HCEC 1CT (cell line): ENCODE measurements at regions not wholly inside any gene's neighbourhood (a gene's known extent, or its start where the extent isn't known, plus 50 kb on each side); places are given as distances from the start of the nearest gene placed in this dataset.

ENCODE experiments used
- DNase-seq: peaks from one replicate; pipeline ENCODE4 v3.0.0-alpha.2; 2017

- no peak for DNase-seq
These were observed 240.6 kb downstream of the SNX13 start for GRCh38 chr7:17699696-17700095.

- DNase-seq, result no peak
These were observed 240.2 kb downstream of the SNX13 start for GRCh38 chr7:17700138-17700537.

GRCh38 chr7:17706275-17706674, 234.0 kb downstream of the SNX13 start:
- DNase-seq, result no peak

GRCh38 chr7:17706734-17707133, 233.6 kb downstream of the SNX13 start:
- peak; percentile 72 for DNase-seq

- DNase-seq, result no peak
These were observed 231.2 kb downstream of the SNX13 start for GRCh38 chr7:17709127-17709526.

GRCh38 chr7:17709599-17709998, 230.7 kb downstream of the SNX13 start:
- DNase-seq, result no peak

GRCh38 chr7:17710312-17710711, 230.0 kb downstream of the SNX13 start:
- DNase-seq, result no peak

GRCh38 chr7:17713584-17713983, 226.7 kb downstream of the SNX13 start:
- no peak for DNase-seq

- no peak for DNase-seq
These were observed 223.5 kb downstream of the SNX13 start for GRCh38 chr7:17716816-17717215.

- no peak for DNase-seq
These were observed 220.3 kb downstream of the SNX13 start for GRCh38 chr7:17719998-17720397.

- no peak for DNase-seq
These were observed 218.5 kb downstream of the SNX13 start for GRCh38 chr7:17721736-17722285.

- DNase-seq, result no peak
These were observed 217.5 kb downstream of the SNX13 start for GRCh38 chr7:17722798-17723197.

GRCh38 chr7:17725821-17726220, 214.5 kb downstream of the SNX13 start:
- DNase-seq, result peak; percentile 23

GRCh38 chr7:17732083-17732482, 208.2 kb downstream of the SNX13 start:
- DNase-seq, result no peak
